SK-N-SH (cell line): ENCODE measurements at regions not wholly inside any gene's neighbourhood (a gene's known extent, or its start where the extent isn't known, plus 50 kb on each side); places are given as distances from the start of the nearest gene placed in this dataset.

ENCODE experiments used
- CTCF ChIA-PET: fragments of 300-600, 350-600 bp; formaldehyde crosslinking; extraction: SDS; loops from one replicate; lab custom pipeline; 2021; lab: Yijun Ruan, JAX
- POLR2A ChIA-PET: fragments of 350-600 bp; sonication (Branson Sonifier 250); formaldehyde crosslinking; extraction: SDS; loops from one replicate; lab custom pipeline; 2020; ENCODE audit warnings: antibody characterized with exemption, inconsistent platforms; lab: Yijun Ruan, JAX
- DNase-seq: peaks from one replicate; pipeline ENCODE4 v3.0.0; 2012
- H2AFZ ChIP-seq: fragments of 200-600 bp; sonication (generic); 2 replicates; pipeline ENCODE4 v1.8.1; 2016; ENCODE audit warnings: antibody characterized with exemption, mild to moderate bottlenecking, low read depth
- H3F3A ChIP-seq: fragments of 200-600 bp; sonication (generic); replicated peaks from 2 replicates; pipeline ENCODE3; 2016; ENCODE audit warnings: antibody characterized with exemption, mild to moderate bottlenecking; ENCODE audit not compliant: insufficient read depth
- H3K27ac ChIP-seq, 2 experiments: fragments of 200-500 bp in 1 of 2; fragments of 200-600 bp in 1 of 2; sonication (Bioruptor generic) in 1 of 2; sonication (generic), shearing (Covaris generic) in 1 of 2; 2 replicates each; pipeline versions ENCODE4 v1.5.1 to v1.6.1; 2014 to 2016; ENCODE audit warnings: low read depth in 2 of 2, inconsistent platforms in 1 of 2, low read length in 1 of 2, mild to moderate bottlenecking in 1 of 2, mixed read lengths in 1 of 2
- H3K27me3 ChIP-seq: fragments of 200-600 bp; sonication (generic), shearing (Covaris generic); 2 replicates; pipeline ENCODE4 v1.6.1; 2016; ENCODE audit warnings: mixed run types; ENCODE audit not compliant: insufficient read depth
- H3K36me3 ChIP-seq, 2 experiments: fragments of 200-500 bp in 1 of 2; fragments of 200-600 bp in 1 of 2; sonication (Bioruptor generic) in 1 of 2; sonication (generic) in 1 of 2; replicated peaks in 1 of 2; 2 replicates each; pipeline versions ENCODE3 to v1.5.1; 2014 to 2016; ENCODE audit warnings: low read length in 1 of 2, mild to moderate bottlenecking in 1 of 2; ENCODE audit not compliant: insufficient read depth in 2 of 2, control insufficient read depth in 1 of 2
- H3K4me1 ChIP-seq, 2 experiments: fragments of 200-500 bp in 1 of 2; fragments of 200-600 bp in 1 of 2; sonication (Bioruptor generic) in 1 of 2; sonication (generic), shearing (Covaris generic) in 1 of 2; 2 replicates each; pipeline versions ENCODE4 v1.5.1 to v1.6.1; 2014 to 2016; ENCODE audit warnings: low read depth in 1 of 2, low read length in 1 of 2, mixed run types in 1 of 2; ENCODE audit not compliant: insufficient read depth in 2 of 2, control insufficient read depth in 1 of 2
- H3K4me2 ChIP-seq: fragments of 200-600 bp; sonication (generic), shearing (Covaris generic); 2 replicates; pipeline ENCODE4 v1.6.1; 2017; ENCODE audit warnings: mixed run types
- H3K4me3 ChIP-seq, 2 experiments: fragments of 200-500 bp in 1 of 2; fragments of 200-600 bp in 1 of 2; sonication (Bioruptor generic) in 1 of 2; sonication (generic), shearing (Covaris generic) in 1 of 2; 2 replicates each; pipeline versions ENCODE4 v1.5.1 to v1.8.1; 2014 to 2016; ENCODE audit warnings: low read depth in 2 of 2, inconsistent platforms in 1 of 2, low read length in 1 of 2, mild to moderate bottlenecking in 1 of 2, mixed read lengths in 1 of 2, moderate library complexity in 1 of 2
- H3K79me2 ChIP-seq: fragments of 200-600 bp; sonication (generic); 2 replicates; pipeline ENCODE4 v1.8.1; 2017; ENCODE audit warnings: mild to moderate bottlenecking; ENCODE audit not compliant: insufficient read depth
- H3K9ac ChIP-seq: fragments of 200-600 bp; sonication (generic); 2 replicates; pipeline ENCODE4 v1.6.1; 2017; ENCODE audit warnings: mixed run types
- H3K9me2 ChIP-seq: fragments of 200-600 bp; sonication (generic); 2 replicates; pipeline ENCODE4 v1.6.1; 2017; ENCODE audit warnings: mixed run types
- H3K9me3 ChIP-seq: fragments of 200-600 bp; sonication (generic); 2 replicates; pipeline ENCODE4 v1.6.1; 2017; ENCODE audit warnings: mixed run types, mild to moderate bottlenecking, moderate library complexity
- H4K20me1 ChIP-seq: fragments of 200-600 bp; sonication (generic); 2 replicates; pipeline ENCODE4 v1.6.1; 2017; ENCODE audit warnings: mild to moderate bottlenecking, mixed run types; ENCODE audit not compliant: insufficient read depth
- CTCF ChIP-seq: fragments of 200-600 bp; sonication (generic); IDR thresholded peaks from 2 replicates; pipeline ENCODE4 v1.6.1; 2017; ENCODE audit warnings: antibody characterized with exemption, mild to moderate bottlenecking, moderate library complexity
- EP300 ChIP-seq, 2 experiments: IDR thresholded peaks; 2 replicates each; pipeline versions ENCODE4 v1.4.0 to v1.6.1; 2012; ENCODE audit warnings: borderline replicate concordance in 1 of 2, low read depth in 1 of 2, low read length in 1 of 2
- EZH2phosphoT487 ChIP-seq: fragments of 200-600 bp; sonication (generic); IDR thresholded peaks from 2 replicates; pipeline ENCODE4 v1.6.1; 2017; ENCODE audit warnings: low read depth, mixed run types, mild to moderate bottlenecking, antibody characterized with exemption, moderate library complexity, borderline replicate concordance
- FOSL2 ChIP-seq: IDR thresholded peaks from 2 replicates; pipeline ENCODE4 v1.4.0; 2012; ENCODE audit warnings: low read depth, mild to moderate bottlenecking, moderate library complexity, borderline replicate concordance
- FOXJ3 ChIP-seq: sonication (generic); formaldehyde crosslinking; IDR thresholded peaks from 2 replicates; pipeline ENCODE4 v1.5.1; 2020; ENCODE audit warnings: mild to moderate bottlenecking, missing genetic modification reagents
- FOXM1 ChIP-seq: IDR thresholded peaks from 2 replicates; pipeline ENCODE4 v1.4.0; 2012; ENCODE audit warnings: low read depth, mild to moderate bottlenecking
- GABPA ChIP-seq: IDR thresholded peaks from 2 replicates; pipeline ENCODE4 v1.4.0; 2012; ENCODE audit warnings: low read depth, mild to moderate bottlenecking
- GATA2 ChIP-seq: sonication (generic); formaldehyde crosslinking; IDR thresholded peaks from 2 replicates; pipeline ENCODE4 v1.5.0; 2020; ENCODE audit warnings: mild to moderate bottlenecking, missing genetic modification reagents
- IRF3 ChIP-seq: fragments of 150-350 bp; IDR thresholded peaks from 2 replicates; pipeline ENCODE4 v1.6.1; 2016; ENCODE audit warnings: mild to moderate bottlenecking, low read depth, low read length
- MXI1 ChIP-seq: IDR thresholded peaks from 2 replicates; pipeline ENCODE4 v1.6.1; 2012; ENCODE audit warnings: mild to moderate bottlenecking, low read depth, low read length, improper control_type of control experiment
- NFIC ChIP-seq: IDR thresholded peaks from 2 replicates; pipeline ENCODE4 v1.4.0; 2012; ENCODE audit warnings: borderline replicate concordance
- NRF1 ChIP-seq: IDR thresholded peaks from 2 replicates; pipeline ENCODE4 v1.6.1; 2012; ENCODE audit warnings: low read depth, mild to moderate bottlenecking, low read length
- POLR2AphosphoS5 ChIP-seq: IDR thresholded peaks from 2 replicates; pipeline ENCODE4 v1.6.1; 2012; ENCODE audit warnings: low read depth, low read length
- RAD21 ChIP-seq: IDR thresholded peaks from 2 replicates; pipeline ENCODE4 v1.6.1; 2012; ENCODE audit warnings: mild to moderate bottlenecking, low read length
- RCOR1 ChIP-seq: fragments of 150-350 bp; IDR thresholded peaks from 2 replicates; pipeline ENCODE4 v1.6.1; 2017; ENCODE audit warnings: antibody characterized with exemption, low read length
- RXRA ChIP-seq: IDR thresholded peaks from 2 replicates; pipeline ENCODE4 v1.4.0; 2012; ENCODE audit warnings: low read depth, mild to moderate bottlenecking, borderline replicate concordance
- TCF12 ChIP-seq: IDR thresholded peaks from 2 replicates; pipeline ENCODE4 v1.4.0; 2012
- TEAD4 ChIP-seq: IDR thresholded peaks from 2 replicates; pipeline ENCODE4 v1.4.0; 2012; ENCODE audit warnings: mild to moderate bottlenecking, borderline replicate concordance; ENCODE audit not compliant: insufficient read depth
- USF2 ChIP-seq: fragments of 150-350 bp; IDR thresholded peaks from 2 replicates; pipeline ENCODE4 v1.6.1; 2017; ENCODE audit warnings: antibody characterized with exemption, low read length, low read depth, borderline replicate concordance
- YY1 ChIP-seq: IDR thresholded peaks from 2 replicates; pipeline ENCODE4 v1.4.0; 2012; ENCODE audit warnings: low read depth, mild to moderate bottlenecking
- ZBTB33 ChIP-seq: IDR thresholded peaks from 2 replicates; pipeline ENCODE4 v1.4.0; 2012; ENCODE audit warnings: low read depth, borderline replicate concordance
- WGBS: methylation state at CpG from one replicate; pipeline ENCODE4 v1.1.6; 2017; ENCODE audit warnings: low lambda C conversion rate; 5-methylcytosine and 5-hydroxymethylcytosine counted together

GRCh38 chr2:5254791-5255332, 437.3 kb upstream of the SOX11 start:
- 54% methylated on average over 8 of the region's 8 CpGs for WGBS
- Histone ChIP-seq H3K4me3 (no peak overlapping the region), H3K9me3 (no peaks in the 10 kb centered on the region), H2AFZ (no peak overlapping the region), H4K20me1 (no peaks in the 10 kb centered on the region), H3F3A (no peaks in the 10 kb centered on the region), H3K9ac (no peak overlapping the region), H3K9me2 (no peaks in the 10 kb centered on the region), H3K36me3 (no peaks in the 10 kb centered on the region), H3K4me1 (no peaks in the 10 kb centered on the region), H3K27ac (no peak overlapping the region), H3K79me2 (no peaks in the 10 kb centered on the region), H3K27me3 (no peaks in the 10 kb centered on the region), H3K4me2 (no peak overlapping the region)
- ChIA-PET POLR2A (no interaction called here), CTCF (no interaction called here)
- DNase-seq, result no peak
- TF ChIP-seq TCF12 (no peak), CTCF (no peak), FOSL2 (no peak), GATA2 (CRISPR knock-in tag) (no peak), TEAD4 (no peak), USF2 (no peak), IRF3 (no peak), GABPA (no peak), RXRA (no peak), NRF1 (no peak), RCOR1 (no peak), MXI1 (no peak), FOXJ3 (CRISPR knock-in tag) (no peak), EP300 (IDR thresholded peaks at IDR 0.05; ENCODE audit: borderline replicate concordance in 1 of 2, low read depth in 1 of 2, low read length in 1 of 2) (no peak), FOXM1 (no peak), RAD21 (no peak)

GRCh38 chr2:5263291-5263690, 428.9 kb upstream of the SOX11 start:
- Histone ChIP-seq H3K4me3 (no peak overlapping the region), H3K9me2 (no peaks in the 10 kb centered on the region), H3K4me2 (no peak overlapping the region), H2AFZ (no peak overlapping the region), H3K27ac (no peak overlapping the region), H3K36me3 (no peaks in the 10 kb centered on the region), H4K20me1 (no peaks in the 10 kb centered on the region), H3K9me3 (no peaks in the 10 kb centered on the region), H3K4me1 (no peaks in the 10 kb centered on the region), H3F3A (no peaks in the 10 kb centered on the region), H3K9ac (no peak overlapping the region), H3K79me2 (no peaks in the 10 kb centered on the region), H3K27me3 (no peaks in the 10 kb centered on the region)
- 59% methylated on average over 1 of the region's 1 CpG for WGBS
- DNase-seq, result no peak
- ChIA-PET POLR2A (no interaction called here), CTCF (interaction anchor here (0.7 kb wide), 1 partner anchor 48 kb away, joined by 3 read pairs; no protein-coding TSS in a partner anchor)
- TF ChIP-seq ZBTB33 (no peak), FOSL2 (no peak), RAD21 (no peak), EZH2phosphoT487 (no peak), YY1 (no peak), NFIC (no peak), USF2 (no peak), FOXM1 (no peak), POLR2AphosphoS5 (no peak)
